Thoracic aorta (tissue), 2 donors: ENCODE measurements at regions not wholly inside any gene's neighbourhood (a gene's known extent, or its start where the extent isn't known, plus 50 kb on each side); places are given as distances from the start of the nearest gene placed in this dataset.

Source experiments
- ATAC-seq: fragments of 150-250 bp; one replicate; pipeline ENCODE4 v1.8.0; 2017; ENCODE audit warnings: low read depth; ENCODE audit not compliant: insufficient number of reproducible peaks, low FRiP score
- DNase-seq: peaks from one replicate; pipeline ENCODE4 v3.0.0-alpha.2; 2020; ENCODE audit warnings: low spot score
- H3K27ac ChIP-seq, 2 donors: fragments of 200-600 bp; sonication (generic); 1 replicate in 1 of 2; 2 replicates in 1 of 2; pipeline ENCODE4 v1.5.1; 2016; ENCODE audit warnings: mild to moderate bottlenecking in 2 of 2, moderate library complexity in 2 of 2
- H3K27me3 ChIP-seq: fragments of 200-600 bp; sonication (generic); replicated peaks from 2 replicates; pipeline ENCODE4 v1.6.0; 2016; ENCODE audit warnings: mild to moderate bottlenecking; ENCODE audit not compliant: insufficient read depth
- H3K36me3 ChIP-seq: fragments of 200-600 bp; sonication (generic); one replicate; pipeline ENCODE4 v1.5.1; 2016
- H3K4me1 ChIP-seq, 2 donors: fragments of 200-600 bp; sonication (generic); 1 replicate in 1 of 2; 2 replicates in 1 of 2; pipeline versions ENCODE4 v1.5.1 to v1.6.0; 2016; ENCODE audit warnings: low read depth in 2 of 2, mild to moderate bottlenecking in 1 of 2; ENCODE audit not compliant: control insufficient read depth in 1 of 2
- H3K4me3 ChIP-seq: fragments of 200-600 bp; sonication (generic); 2 replicates; pipeline ENCODE4 v1.5.1; 2016; ENCODE audit warnings: mild to moderate bottlenecking
- H3K9me3 ChIP-seq: fragments of 200-600 bp; sonication (generic); 2 replicates; pipeline ENCODE4 v1.5.1; 2016
- CTCF ChIP-seq: fragments of 200-600 bp; sonication (generic); IDR thresholded peaks from one replicate; pipeline ENCODE4 v1.5.1; 2019; ENCODE audit warnings: antibody characterized with exemption

- H3K4me1 ChIP-seq: no peaks in the 10 kb centered on the region
- no peak for DNase-seq
- H3K4me3 ChIP-seq: no peak overlapping the region
- no peaks in the 10 kb centered on the region for H3K9me3 ChIP-seq
- TF ChIP-seq CTCF: no peak
- no peaks in the 10 kb centered on the region for H3K36me3 ChIP-seq
- H3K27me3 ChIP-seq: no peaks in the 10 kb centered on the region
- H3K27ac ChIP-seq: no peak overlapping the region
- ATAC-seq: no peak
These were observed 850.4 kb downstream of the STIM2 start for GRCh38 chr4:27711041-27711440.

- H3K36me3 ChIP-seq: no peaks in the 10 kb centered on the region
- no peak overlapping the region for H3K4me3 ChIP-seq
- no peak overlapping the region for H3K27ac ChIP-seq
- no peak for TF ChIP-seq CTCF
- DNase-seq (no peak), ATAC-seq (no peak)
- H3K9me3 ChIP-seq: no peaks in the 10 kb centered on the region
- no peaks in the 10 kb centered on the region for H3K4me1 ChIP-seq
- no peaks in the 10 kb centered on the region for H3K27me3 ChIP-seq
These were observed 853.4 kb downstream of the STIM2 start for GRCh38 chr4:27714073-27714472.

- no peak overlapping the region for H3K4me3 ChIP-seq
- H3K9me3 ChIP-seq: no peaks in the 10 kb centered on the region
- DNase-seq (no peak), ATAC-seq (no peak)
- no peak for TF ChIP-seq CTCF
- H3K27me3 ChIP-seq: no peaks in the 10 kb centered on the region
- no peaks in the 10 kb centered on the region for H3K4me1 ChIP-seq
- H3K27ac ChIP-seq: no peak overlapping the region
- no peaks in the 10 kb centered on the region for H3K36me3 ChIP-seq
These were observed 856.2 kb downstream of the STIM2 start for GRCh38 chr4:27716693-27717430.

- no peaks in the 10 kb centered on the region for H3K4me1 ChIP-seq
- no peak for ATAC-seq
- no peak overlapping the region for H3K27ac ChIP-seq
- no peaks in the 10 kb centered on the region for H3K27me3 ChIP-seq
- no peak overlapping the region for H3K4me3 ChIP-seq
- DNase-seq: no peak
- TF ChIP-seq CTCF: no peak
- no peaks in the 10 kb centered on the region for H3K9me3 ChIP-seq
- H3K36me3 ChIP-seq: no peaks in the 10 kb centered on the region
These were observed 856.8 kb downstream of the STIM2 start for GRCh38 chr4:27717431-27717755.

- no peaks in the 10 kb centered on the region for H3K36me3 ChIP-seq
- no peak overlapping the region for H3K27ac ChIP-seq
- TF ChIP-seq CTCF: no peak
- DNase-seq (no peak), ATAC-seq (no peak)
- H3K27me3 ChIP-seq: no peaks in the 10 kb centered on the region
- no peaks in the 10 kb centered on the region for H3K9me3 ChIP-seq
- H3K4me1 ChIP-seq: no peaks in the 10 kb centered on the region
- H3K4me3 ChIP-seq: no peak overlapping the region
These were observed 859.5 kb downstream of the STIM2 start for GRCh38 chr4:27720010-27720766.
